H1 (cell line): ENCODE measurements at regions not wholly inside any gene's neighbourhood (a gene's known extent, or its start where the extent isn't known, plus 50 kb on each side); places are given as distances from the start of the nearest gene placed in this dataset.

ENCODE experiments used
- CTCF ChIA-PET: fragments of 300-600 bp; sonication (Branson Sonifier 250); formaldehyde crosslinking; loops from one replicate; lab custom pipeline; 2021; ENCODE audit not compliant: partially characterized antibody; lab: Charles Lee
- POLR2A ChIA-PET: fragments of 300-600 bp; sonication (Branson Sonifier 250); formaldehyde crosslinking; loops from one replicate; lab custom pipeline; 2021; ENCODE audit warnings: inconsistent platforms; ENCODE audit not compliant: partially characterized antibody; lab: Charles Lee
- DNase-seq, 2 experiments: peaks; one replicate each; pipeline versions ENCODE4 v3.0.0 to v3.0.0-alpha.2; 2010 to 2022; ENCODE audit warnings: low spot score in 2 of 2, low read depth in 1 of 2, mixed read lengths in 1 of 2
- FAIRE-seq: peaks from 2 replicates; lab custom pipeline; 2011; peaks lifted over from hg19 to GRCh38; lab: Jason Lieb, UNC
- H2AFZ ChIP-seq: 2 replicates; pipeline ENCODE4 v1.8.1; 2012; ENCODE audit warnings: low read length, inconsistent platforms
- H2AK5ac ChIP-seq: 2 replicates; pipeline ENCODE4 v1.6.1; 2013; ENCODE audit warnings: low read depth, low read length
- H2BK120ac ChIP-seq: replicated peaks from 2 replicates; pipeline ENCODE3; 2013; ENCODE audit warnings: low read depth, low read length, inconsistent platforms
- H2BK12ac ChIP-seq: 2 replicates; pipeline ENCODE4 v1.6.1; 2013; ENCODE audit warnings: low read depth, low read length
- H2BK15ac ChIP-seq: 2 replicates; pipeline ENCODE4 v1.6.1; 2013; ENCODE audit warnings: low read length
- H2BK20ac ChIP-seq: 2 replicates; pipeline ENCODE4 v1.6.1; 2013; ENCODE audit warnings: low read length
- H2BK5ac ChIP-seq: 2 replicates; pipeline ENCODE4 v1.6.1; 2013; ENCODE audit warnings: low read depth, low read length
- H3K14ac ChIP-seq: 2 replicates; pipeline ENCODE4 v1.6.1; 2013; ENCODE audit warnings: inconsistent platforms; ENCODE audit not compliant: insufficient read length
- H3K18ac ChIP-seq: 2 replicates; pipeline ENCODE4 v1.6.1; 2013; ENCODE audit warnings: low read length; ENCODE audit errors: extremely low read depth
- H3K23ac ChIP-seq: 2 replicates; pipeline ENCODE4 v1.6.1; 2013; ENCODE audit warnings: inconsistent platforms; ENCODE audit not compliant: insufficient read length
- H3K23me2 ChIP-seq: 2 replicates; pipeline ENCODE4 v1.6.1; 2013; ENCODE audit warnings: low read depth, low read length
- H3K27ac ChIP-seq: 2 replicates; pipeline ENCODE4 v1.6.1; 2011; ENCODE audit warnings: low read depth, low read length, inconsistent platforms
- H3K27me3 ChIP-seq, 4 experiments: replicated peaks in 1 of 4; 1 replicate in 1 of 4; 2 replicates in 3 of 4; pipeline versions ENCODE4 v1.6.1 to v1.8.1; 2011 to 2013; ENCODE audit warnings: low read length in 3 of 4, mild to moderate bottlenecking in 3 of 4, inconsistent platforms in 2 of 4, mixed read lengths in 2 of 4, moderate library complexity in 1 of 4; ENCODE audit not compliant: control insufficient read depth in 3 of 4, insufficient read depth in 3 of 4; ENCODE audit errors: extremely low read depth in 1 of 4
- H3K36me3 ChIP-seq, 4 experiments: 2 replicates each; pipeline versions ENCODE4 v1.6.1 to v1.8.1; 2011 to 2013; ENCODE audit warnings: mild to moderate bottlenecking in 4 of 4, low read length in 3 of 4, moderate library complexity in 2 of 4, control low read depth in 1 of 4, inconsistent platforms in 1 of 4; ENCODE audit not compliant: insufficient read depth in 4 of 4, control insufficient read depth in 2 of 4
- H3K4ac ChIP-seq: replicated peaks from 2 replicates; pipeline ENCODE3; 2013; ENCODE audit warnings: low read length, low read depth, mixed read lengths, inconsistent platforms; ENCODE audit not compliant: insufficient read length
- H3K4me1 ChIP-seq, 4 experiments: replicated peaks in 1 of 4; 1 replicate in 1 of 4; 2 replicates in 3 of 4; pipeline versions ENCODE4 v1.6.1 to v1.8.1; 2011 to 2013; ENCODE audit warnings: low read length in 3 of 4, inconsistent platforms in 2 of 4, mixed read lengths in 1 of 4; ENCODE audit not compliant: insufficient read depth in 4 of 4, control insufficient read depth in 3 of 4
- H3K4me2 ChIP-seq, 2 experiments: 2 replicates each; pipeline versions ENCODE4 v1.6.1 to v1.8.1; 2011 to 2013; ENCODE audit warnings: low read depth in 2 of 2, low read length in 2 of 2, control low read depth in 1 of 2, inconsistent platforms in 1 of 2, mild to moderate bottlenecking in 1 of 2; ENCODE audit not compliant: insufficient read depth in 1 of 2
- H3K4me3 ChIP-seq, 4 experiments: fragments of 200-600, 300-600 bp in 1 of 4; sonication (generic), shearing (Covaris generic), sonication (Bioruptor Twin) in 1 of 4; 2 replicates each; pipeline versions ENCODE4 v1.5.1 to v1.8.1; 2011 to 2016; ENCODE audit warnings: low read length in 4 of 4, low read depth in 3 of 4, control low read depth in 2 of 4, inconsistent platforms in 2 of 4, mild to moderate bottlenecking in 2 of 4, mixed read lengths in 1 of 4, moderate library complexity in 1 of 4; ENCODE audit not compliant: insufficient read depth in 2 of 4; ENCODE audit errors: extremely low read depth in 1 of 4
- H3K56ac ChIP-seq: replicated peaks from 2 replicates; pipeline ENCODE3; 2013; ENCODE audit warnings: low read depth, mild to moderate bottlenecking, mixed read lengths, low read length, inconsistent platforms; ENCODE audit not compliant: insufficient read length
- H3K79me1 ChIP-seq: 2 replicates; pipeline ENCODE4 v1.6.1; 2013; ENCODE audit warnings: low read depth, low read length, control low read depth
- H3K79me2 ChIP-seq, 2 experiments: 2 replicates each; pipeline versions ENCODE4 v1.6.1 to v1.8.1; 2012 to 2013; ENCODE audit warnings: low read length in 2 of 2, mild to moderate bottlenecking in 2 of 2, inconsistent platforms in 1 of 2; ENCODE audit not compliant: insufficient read depth in 2 of 2, control insufficient read depth in 1 of 2
- H3K9ac ChIP-seq, 4 experiments: replicated peaks in 1 of 4; 1 replicate in 1 of 4; 2 replicates in 3 of 4; pipeline versions ENCODE4 v1.6.1 to v1.8.1; 2011 to 2013; ENCODE audit warnings: low read depth in 3 of 4, low read length in 3 of 4, control low read depth in 2 of 4, mild to moderate bottlenecking in 2 of 4, moderate library complexity in 2 of 4, inconsistent platforms in 1 of 4; ENCODE audit errors: extremely low read depth in 1 of 4
- H3K9me3 ChIP-seq, 2 experiments: 2 replicates each; pipeline versions ENCODE4 v1.6.1 to v1.8.1; 2012 to 2013; ENCODE audit warnings: mild to moderate bottlenecking in 2 of 2, moderate library complexity in 2 of 2, control low read depth in 1 of 2, inconsistent platforms in 1 of 2, low read depth in 1 of 2, low read length in 1 of 2, mixed read lengths in 1 of 2; ENCODE audit not compliant: insufficient read depth in 2 of 2
- H4K20me1 ChIP-seq, 2 experiments: replicated peaks in 1 of 2; 2 replicates each; pipeline versions ENCODE3 to v1.8.1; 2011 to 2013; ENCODE audit warnings: inconsistent platforms in 2 of 2, low read length in 2 of 2, mild to moderate bottlenecking in 1 of 2; ENCODE audit not compliant: insufficient read depth in 2 of 2, control insufficient read depth in 1 of 2
- H4K5ac ChIP-seq: 2 replicates; pipeline ENCODE4 v1.6.1; 2013; ENCODE audit warnings: low read length, low read depth, mixed read lengths, inconsistent platforms; ENCODE audit not compliant: insufficient read length
- H4K8ac ChIP-seq: 2 replicates; pipeline ENCODE4 v1.8.0; 2013; ENCODE audit warnings: mild to moderate bottlenecking, moderate library complexity, low read length, inconsistent platforms; ENCODE audit not compliant: insufficient read depth; ENCODE audit errors: extremely low read depth
- H4K91ac ChIP-seq: replicated peaks from 2 replicates; pipeline ENCODE3; 2013; ENCODE audit warnings: low read length, mixed read lengths, inconsistent platforms; ENCODE audit not compliant: insufficient read length
- BRCA1 ChIP-seq: IDR thresholded peaks from 2 replicates; pipeline ENCODE4 v1.6.1; 2012; ENCODE audit warnings: low read depth, low read length, improper control_type of control experiment
- GABPA ChIP-seq: IDR thresholded peaks from 2 replicates; pipeline ENCODE4 v1.6.1; 2011; ENCODE audit warnings: mild to moderate bottlenecking, low read length, moderate library complexity, borderline replicate concordance; ENCODE audit not compliant: insufficient read depth
- MAFK ChIP-seq: IDR thresholded peaks from 2 replicates; pipeline ENCODE4 v1.6.1; 2012; ENCODE audit warnings: low read depth, mild to moderate bottlenecking, improper control_type of control experiment, low read length
- SIX5 ChIP-seq: IDR thresholded peaks from 2 replicates; pipeline ENCODE4 v1.6.1; 2011; ENCODE audit warnings: mild to moderate bottlenecking, low read depth, low read length
- TEAD4 ChIP-seq: IDR thresholded peaks from 2 replicates; pipeline ENCODE4 v1.6.1; 2012; ENCODE audit warnings: low read depth, low read length, inconsistent platforms, mixed read lengths

DNA sequence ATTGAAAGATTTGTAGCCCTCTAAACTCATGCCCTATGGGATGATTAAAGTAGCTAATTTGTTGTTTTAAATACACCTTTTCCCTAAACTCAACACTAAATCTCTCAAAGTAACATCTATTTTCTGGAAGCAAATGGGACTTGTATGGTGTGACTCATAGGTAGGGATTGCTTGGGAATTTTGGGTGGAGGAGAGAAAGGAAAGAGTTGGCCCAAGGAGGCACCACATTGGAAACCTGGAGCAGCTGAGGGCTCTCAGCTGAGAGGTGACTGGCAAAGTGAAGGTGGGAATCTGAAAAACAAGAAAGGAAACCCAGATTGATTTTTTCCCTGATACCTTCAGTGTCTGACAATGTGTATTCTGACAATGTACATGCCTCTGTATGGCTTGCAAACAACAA, 114.8 kb upstream of the PRICKLE1 start:
- Histone ChIP-seq H3K23ac (no peak overlapping the region), H3K4me1 (peaks cover 0 to 5% (median 0%) of the 10 kb centered on the region in 4 experiments; a peak in 1 of 7 replicates), H3K4me3 (no peak overlapping the region), H4K91ac (no peak overlapping the region), H3K18ac (no peak overlapping the region), H3K27ac (no peak overlapping the region), H2BK20ac (no peak overlapping the region), H3K4ac (no peak overlapping the region), H3K79me1 (no peaks in the 10 kb centered on the region), H4K20me1 (no peaks in the 10 kb centered on the region), H2AFZ (no peak overlapping the region), H3K4me2 (no peak overlapping the region), H2BK12ac (no peak overlapping the region), H3K14ac (no peak overlapping the region), H3K36me3 (no peaks in the 10 kb centered on the region), H2AK5ac (no peak overlapping the region), H3K9ac (no peak overlapping the region), H2BK5ac (no peak overlapping the region), H2BK120ac (no peak overlapping the region), H4K8ac (no peak overlapping the region), H3K56ac (no peak overlapping the region), H3K9me3 (no peaks in the 10 kb centered on the region), H3K79me2 (no peaks in the 10 kb centered on the region), H3K23me2 (no peaks in the 10 kb centered on the region), H3K27me3 (no peaks in the 10 kb centered on the region; a peak in 1 of 7 replicates), H4K5ac (no peak overlapping the region), H2BK15ac (no peak overlapping the region)
- FAIRE-seq = no peak
- ChIA-PET CTCF (interaction anchor here (0.6 kb wide), 1 partner anchor 28 kb away, joined by 7 read pairs; no protein-coding TSS in a partner anchor), POLR2A (no interaction called here)
- no peak for DNase-seq
- TF ChIP-seq GABPA = no peak
- no peak for TF ChIP-seq MAFK
- no peak for TF ChIP-seq TEAD4
- no peak for TF ChIP-seq SIX5
- no peak for TF ChIP-seq BRCA1
